ENCODE measurements at regions not wholly inside any gene's neighbourhood (a gene's known extent, or its start where the extent isn't known, plus 50 kb on each side); places are given as distances from the start of the nearest gene placed in this dataset.

- TF ChIP-seq ISL1 (CRISPR knock-in tag; IDR thresholded peaks at IDR 0.05) (no peak), POU6F1 (CRISPR knock-in tag; IDR thresholded peaks at IDR 0.05; ENCODE audit: borderline replicate concordance, low read depth) (no peak)
- no peak for ATAC-seq
These were observed 390.4 kb downstream of the SI start for GRCh38 chr3:164687902-164688301.

GRCh38 chr3:164687211-164687610, 391.1 kb downstream of the SI start:
- no peak for TF ChIP-seq TOX (CRISPR knock-in tag; IDR thresholded peaks at IDR 0.05; ENCODE audit: borderline replicate concordance)
- no peak for TF ChIP-seq ZFP30 (CRISPR knock-in tag; IDR thresholded peaks at IDR 0.05)
- no peak for TF ChIP-seq ZNF8 (CRISPR knock-in tag; IDR thresholded peaks at IDR 0.05)
- no peak for TF ChIP-seq PPARA (CRISPR knock-in tag; IDR thresholded peaks at IDR 0.05; ENCODE audit: borderline replicate concordance)
- TF ChIP-seq ESRRG (CRISPR knock-in tag; IDR thresholded peaks at IDR 0.05), result no peak
- no peak for TF ChIP-seq ARNTL (CRISPR knock-in tag; IDR thresholded peaks at IDR 0.05; ENCODE audit: borderline replicate concordance, low read depth)
- TF ChIP-seq CSRNP3 (CRISPR knock-in tag; IDR thresholded peaks at IDR 0.05), result no peak
- no peak for TF ChIP-seq POU6F1 (CRISPR knock-in tag; IDR thresholded peaks at IDR 0.05; ENCODE audit: borderline replicate concordance, low read depth)
- TF ChIP-seq CSDC2 (CRISPR knock-in tag; IDR thresholded peaks at IDR 0.05), result no peak
- no peak for TF ChIP-seq CREB5 (CRISPR knock-in tag; IDR thresholded peaks at IDR 0.05; ENCODE audit: low read depth)
- TF ChIP-seq RARB (CRISPR knock-in tag; IDR thresholded peaks at IDR 0.05), result no peak
- TF ChIP-seq PATZ1 (CRISPR knock-in tag; IDR thresholded peaks at IDR 0.05; ENCODE audit: borderline replicate concordance), result no peak
- no peak for TF ChIP-seq ZC3H10 (CRISPR knock-in tag; IDR thresholded peaks at IDR 0.05)
- no peak for TF ChIP-seq TCF4 (CRISPR knock-in tag; IDR thresholded peaks at IDR 0.05; ENCODE audit: borderline replicate concordance)
- no peak for TF ChIP-seq SNAI2 (CRISPR knock-in tag; IDR thresholded peaks at IDR 0.05)
- no peak for ATAC-seq

- ATAC-seq, result no peak
- no peak for TF ChIP-seq ZNF565 (CRISPR knock-in tag; conservative IDR thresholded peaks at IDR 0.05; ENCODE audit: low read depth)
- no peak for TF ChIP-seq ZFP30 (CRISPR knock-in tag; IDR thresholded peaks at IDR 0.05)
- TF ChIP-seq POU6F1 (CRISPR knock-in tag; IDR thresholded peaks at IDR 0.05; ENCODE audit: borderline replicate concordance, low read depth), result no peak
- TF ChIP-seq ISL1 (CRISPR knock-in tag; IDR thresholded peaks at IDR 0.05), result no peak
- no peak for TF ChIP-seq ESRRG (CRISPR knock-in tag; IDR thresholded peaks at IDR 0.05)
- TF ChIP-seq GLIS3 (CRISPR knock-in tag; IDR thresholded peaks at IDR 0.05), result no peak
- no peak for TF ChIP-seq PATZ1 (CRISPR knock-in tag; IDR thresholded peaks at IDR 0.05; ENCODE audit: borderline replicate concordance)
- TF ChIP-seq TSHZ2 (CRISPR knock-in tag; IDR thresholded peaks at IDR 0.05), result no peak
- no peak for TF ChIP-seq PPARA (CRISPR knock-in tag; IDR thresholded peaks at IDR 0.05; ENCODE audit: borderline replicate concordance)
- TF ChIP-seq CSDC2 (CRISPR knock-in tag; IDR thresholded peaks at IDR 0.05), result no peak
- TF ChIP-seq TCF4 (CRISPR knock-in tag; IDR thresholded peaks at IDR 0.05; ENCODE audit: borderline replicate concordance), result no peak
- no peak for TF ChIP-seq ZNF8 (CRISPR knock-in tag; IDR thresholded peaks at IDR 0.05)
- TF ChIP-seq RARB (CRISPR knock-in tag; IDR thresholded peaks at IDR 0.05), result no peak
These were observed 394.8 kb downstream of the SI start for GRCh38 chr3:164683489-164683888.
